GM21367 (cell line): ENCODE measurements at regions not wholly inside any gene's neighbourhood (a gene's known extent, or its start where the extent isn't known, plus 50 kb on each side); places are given as distances from the start of the nearest gene placed in this dataset.

ENCODE experiments used
- ATAC-seq: cut with Tn5 transposase; IDR thresholded peaks from one replicate; pipeline ENCODE4 v1.9.1; 2021; ENCODE audit not compliant: unreplicated experiment

DNA sequence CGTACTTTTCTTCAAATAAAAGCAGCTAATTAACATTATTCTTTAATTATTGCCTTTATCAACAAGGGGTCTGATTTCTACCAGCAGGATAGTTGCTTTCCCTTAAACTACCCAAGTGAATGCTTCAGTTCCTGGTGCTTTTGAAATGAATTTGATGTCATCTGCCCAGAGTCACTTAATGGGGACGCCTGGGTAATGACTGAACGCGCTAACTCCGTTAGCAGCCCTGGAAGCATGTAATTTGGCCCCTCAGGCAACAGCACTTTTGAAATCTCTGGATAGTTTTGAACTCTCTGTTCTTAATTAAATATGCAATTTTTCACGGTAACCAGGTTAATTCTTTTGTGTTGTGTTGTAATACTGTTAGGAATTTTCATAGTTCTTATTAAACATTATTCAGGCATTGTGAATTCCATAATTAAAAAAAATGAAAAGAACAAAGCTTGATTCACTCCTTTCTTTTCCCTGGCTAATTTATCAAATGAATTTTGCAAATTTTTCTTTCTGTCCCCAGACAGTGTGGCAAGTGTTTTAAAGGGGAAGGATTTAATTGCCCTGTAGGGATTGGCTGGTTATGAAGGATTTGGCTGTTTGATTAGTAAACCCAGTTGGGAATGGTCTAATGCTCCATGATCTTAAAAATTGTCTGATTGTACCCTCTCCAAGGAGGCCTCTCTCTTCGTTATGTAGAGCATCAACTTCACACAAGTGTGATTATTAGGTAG, 137.5 kb upstream of the MYL2 start:
- ATAC-seq, result no peak

DNA sequence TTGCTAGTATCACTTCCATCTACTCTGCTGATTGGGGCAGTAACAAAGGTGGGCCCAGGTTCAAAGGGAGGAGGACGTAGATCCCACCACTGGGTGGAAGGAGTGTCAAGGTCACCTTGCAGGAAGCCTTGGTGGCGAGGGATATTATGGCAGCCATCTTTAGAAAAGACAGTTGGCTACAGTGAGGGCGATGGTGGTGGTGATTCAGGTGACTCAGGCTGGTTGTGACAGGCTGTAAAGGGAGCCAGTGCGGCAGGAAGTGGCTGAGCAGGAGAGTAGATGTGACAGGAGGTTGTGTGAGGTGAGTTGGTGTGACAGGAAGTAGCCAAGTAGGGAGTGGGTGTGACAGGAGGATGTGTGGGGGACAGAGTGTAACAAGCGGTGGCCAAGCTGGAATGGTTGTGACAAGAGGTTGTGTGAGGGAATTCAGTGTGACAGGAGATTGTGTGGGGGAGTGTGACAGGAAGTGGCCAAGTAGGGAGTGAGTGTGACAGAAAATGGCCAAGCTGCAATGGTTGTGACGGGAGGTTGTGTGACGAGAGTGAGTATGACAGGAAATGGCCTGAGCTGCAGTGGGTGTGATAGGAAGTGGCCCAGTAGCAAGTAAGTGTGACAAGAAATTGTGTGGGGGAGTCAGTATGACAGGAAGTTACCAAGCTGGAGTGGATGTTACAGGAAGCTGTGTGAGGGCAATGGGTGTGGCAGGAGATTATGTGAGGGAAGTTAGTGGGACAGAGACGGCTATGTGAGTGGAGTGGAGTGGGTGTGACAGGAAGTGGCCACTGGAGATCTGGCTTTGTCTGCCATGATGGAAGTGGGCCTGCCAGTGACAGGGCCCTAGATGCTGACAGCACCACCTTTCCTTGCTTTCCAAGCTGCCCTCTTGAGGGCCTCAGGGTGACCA, 136.5 kb upstream of the MYL2 start:
- peak; percentile 47 for ATAC-seq

DNA sequence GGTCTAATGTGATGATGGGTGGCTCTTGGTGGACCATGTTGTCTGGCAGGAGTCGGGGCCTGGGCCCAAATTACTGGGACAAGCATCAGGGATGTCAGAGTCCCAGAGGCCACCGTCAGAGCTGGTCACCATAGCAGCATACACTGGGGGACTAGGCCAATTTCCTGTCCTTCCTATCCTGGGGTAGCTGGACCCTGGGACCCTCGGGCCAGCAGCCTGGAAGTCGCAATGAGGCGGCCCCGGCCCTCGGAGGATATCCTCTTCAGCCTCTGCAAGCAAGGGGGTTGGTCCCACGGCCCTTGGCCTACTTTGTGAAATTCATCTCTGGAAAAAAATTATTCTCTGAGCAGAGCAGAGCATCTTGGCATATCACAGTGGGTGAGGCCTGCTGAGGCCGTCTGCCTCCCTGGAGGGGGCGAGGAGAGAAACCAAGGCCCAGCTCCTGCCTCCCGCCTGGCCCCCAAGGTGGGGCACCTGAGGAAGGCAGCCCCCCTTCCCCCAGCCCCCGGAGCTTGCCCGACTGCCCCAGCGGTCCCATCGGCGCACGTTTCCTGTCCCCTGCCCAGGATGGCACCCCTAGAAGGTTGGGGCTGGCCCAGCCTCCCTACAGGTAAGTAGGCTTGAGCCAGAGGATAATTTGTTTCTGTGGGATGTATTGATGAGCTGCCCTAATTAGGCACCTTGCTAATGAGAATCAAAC, 135.0 kb upstream of the MYL2 start:
- no peak for ATAC-seq

DNA sequence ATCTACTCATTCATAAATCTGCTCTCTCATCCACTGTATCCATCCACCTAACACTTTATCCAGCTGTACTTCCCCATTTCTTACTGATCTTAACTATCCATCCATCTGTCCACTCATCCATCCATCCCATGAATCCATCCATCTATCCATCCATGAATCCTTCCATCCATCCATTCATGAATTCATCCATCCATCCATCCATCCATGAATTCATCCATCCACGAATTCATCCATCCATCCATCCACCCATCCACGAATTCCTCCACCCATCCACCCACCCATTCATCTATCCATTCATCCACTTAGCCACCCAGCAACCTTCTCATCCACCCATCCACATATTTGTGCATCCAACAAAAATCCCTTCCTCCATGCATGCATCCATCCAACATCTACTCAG, 128.6 kb upstream of the MYL2 start:
- ATAC-seq, result no peak

DNA sequence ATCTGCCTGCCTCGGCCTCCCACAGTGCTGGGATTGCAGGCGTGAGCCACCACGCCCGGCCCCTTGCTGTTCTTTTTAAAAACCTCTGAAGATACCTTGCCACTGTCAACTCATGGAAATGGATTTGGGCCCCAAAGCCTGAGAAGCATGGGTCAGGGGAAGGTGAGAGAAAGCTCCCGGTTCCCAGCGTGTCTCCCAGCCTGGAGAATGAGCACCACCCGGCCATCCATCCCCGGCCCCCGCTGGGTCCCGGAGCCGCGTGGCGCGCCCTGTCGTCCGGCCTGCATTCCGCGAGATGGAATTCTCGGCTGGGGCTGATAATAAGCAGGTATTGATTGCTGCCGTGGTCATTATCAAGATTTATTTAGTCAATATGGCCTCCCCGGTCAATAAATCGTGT, 126.5 kb upstream of the MYL2 start:
- no peak for ATAC-seq

DNA sequence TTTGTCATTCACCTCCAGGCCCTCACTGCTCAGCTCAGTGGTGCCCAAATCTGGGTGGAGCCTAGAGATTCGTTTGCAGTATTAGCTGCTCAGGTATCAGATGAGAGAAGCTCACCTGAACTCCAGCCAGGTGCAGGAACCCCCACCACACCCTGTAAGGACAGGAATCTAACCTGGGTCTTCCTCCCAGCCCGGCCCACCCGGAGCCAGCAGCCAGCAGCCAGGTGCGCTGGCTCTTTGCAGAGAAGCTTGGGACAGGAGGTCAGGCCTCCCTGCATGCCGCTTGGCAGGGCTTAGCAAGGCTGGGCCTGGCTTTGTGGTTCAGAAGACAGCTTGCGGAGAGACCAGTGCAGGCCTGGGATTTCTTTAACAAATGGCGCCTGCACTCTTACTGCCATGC, 125.6 kb upstream of the MYL2 start:
- no peak for ATAC-seq

DNA sequence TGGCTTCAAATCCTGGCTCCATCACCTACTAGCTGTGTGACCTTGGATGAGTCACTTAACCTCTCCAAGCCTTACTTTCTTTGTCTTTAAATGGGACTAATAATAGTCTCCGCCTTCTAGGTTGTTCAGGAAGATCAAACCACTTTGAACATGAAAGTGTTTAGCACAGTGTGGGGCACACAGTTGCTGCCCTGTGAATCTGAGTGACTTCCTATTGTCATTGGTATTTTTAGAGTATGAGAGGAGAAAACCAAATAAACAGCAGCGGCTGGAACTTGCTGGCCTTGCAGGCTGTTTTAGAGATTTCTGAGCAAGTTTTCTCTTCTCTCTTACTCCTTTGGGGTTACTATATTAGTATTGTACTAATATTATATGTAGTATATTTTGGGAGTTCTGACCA, 120.7 kb upstream of the MYL2 start:
- ATAC-seq, result no peak

DNA sequence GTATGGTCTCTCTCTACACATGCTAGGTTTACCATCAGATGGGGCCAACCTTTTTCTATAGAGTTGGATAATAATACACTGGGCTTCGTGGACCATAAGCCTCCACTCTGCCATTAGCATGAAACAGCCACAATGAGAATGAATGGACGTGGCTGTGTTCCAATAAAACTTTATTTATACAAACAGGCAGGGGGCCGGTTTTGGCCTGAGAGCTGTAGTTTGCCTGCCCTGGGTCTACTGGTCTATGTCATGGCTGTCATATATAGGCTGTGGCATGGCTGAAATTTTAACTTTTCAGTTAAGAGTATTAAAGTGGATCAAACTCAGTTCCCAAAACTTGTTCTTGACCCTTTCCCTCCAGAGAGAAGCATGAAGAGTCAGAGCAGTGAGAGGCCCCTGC, 120.3 kb upstream of the MYL2 start:
- no peak for ATAC-seq

DNA sequence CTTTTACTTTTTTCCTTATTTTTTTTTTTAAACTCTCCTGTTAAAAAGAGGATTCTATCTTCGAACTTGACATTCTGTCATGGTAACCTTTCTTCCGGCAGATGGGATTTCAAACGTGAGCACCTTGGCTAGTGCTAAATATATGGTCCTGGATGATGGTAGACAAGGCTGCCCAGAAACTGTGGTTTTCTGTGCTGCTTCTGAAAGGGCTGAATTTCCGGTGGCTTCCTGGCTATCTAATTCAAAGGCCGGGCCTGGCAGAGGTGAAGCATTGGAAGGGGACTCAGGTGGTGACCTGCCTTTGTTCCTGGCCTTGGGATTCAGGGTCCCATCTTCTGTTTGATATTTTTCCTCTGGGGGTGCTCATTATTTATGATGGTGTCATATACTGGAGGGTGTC, 118.6 kb upstream of the MYL2 start:
- no peak for ATAC-seq

DNA sequence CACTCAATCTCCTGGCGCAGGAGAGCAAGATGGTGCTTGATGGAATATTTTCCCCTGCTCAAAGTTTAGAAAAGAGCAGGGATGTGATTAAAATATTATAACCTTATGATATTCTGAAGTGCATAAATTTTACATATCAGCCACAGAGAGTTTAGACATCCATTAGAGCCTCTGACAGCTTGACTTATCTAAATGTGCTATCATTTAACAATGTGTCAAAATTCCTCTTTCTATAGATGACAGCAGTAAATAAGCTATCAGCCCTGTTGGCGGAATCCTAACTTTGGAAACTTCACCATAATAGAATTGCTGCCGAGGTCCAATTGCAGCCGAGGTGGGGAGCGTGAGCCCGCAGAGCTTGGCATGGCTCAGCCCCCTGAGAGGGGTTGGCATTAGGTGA, 117.7 kb upstream of the MYL2 start:
- ATAC-seq, result no peak

DNA sequence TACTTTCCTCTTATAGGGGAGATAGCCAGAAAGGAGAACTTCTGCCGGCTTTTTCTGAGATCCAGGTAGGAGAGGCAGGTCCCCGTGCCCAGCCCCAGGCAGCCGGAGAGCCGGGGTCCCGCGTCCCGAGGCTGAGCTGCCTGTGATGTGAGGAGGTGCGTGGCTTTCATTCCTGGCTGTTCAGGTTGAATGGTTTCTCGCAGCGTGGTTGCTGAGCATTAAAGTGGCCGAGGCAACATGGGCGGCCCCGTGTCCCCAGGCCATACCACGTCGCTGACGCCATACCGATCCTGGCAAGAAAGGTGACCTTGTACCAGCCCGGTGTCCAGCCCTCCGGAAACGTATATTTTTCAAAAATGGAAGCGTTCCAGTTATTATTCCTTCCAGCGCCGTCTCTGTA, 116.7 kb upstream of the MYL2 start:
- ATAC-seq, result no peak

DNA sequence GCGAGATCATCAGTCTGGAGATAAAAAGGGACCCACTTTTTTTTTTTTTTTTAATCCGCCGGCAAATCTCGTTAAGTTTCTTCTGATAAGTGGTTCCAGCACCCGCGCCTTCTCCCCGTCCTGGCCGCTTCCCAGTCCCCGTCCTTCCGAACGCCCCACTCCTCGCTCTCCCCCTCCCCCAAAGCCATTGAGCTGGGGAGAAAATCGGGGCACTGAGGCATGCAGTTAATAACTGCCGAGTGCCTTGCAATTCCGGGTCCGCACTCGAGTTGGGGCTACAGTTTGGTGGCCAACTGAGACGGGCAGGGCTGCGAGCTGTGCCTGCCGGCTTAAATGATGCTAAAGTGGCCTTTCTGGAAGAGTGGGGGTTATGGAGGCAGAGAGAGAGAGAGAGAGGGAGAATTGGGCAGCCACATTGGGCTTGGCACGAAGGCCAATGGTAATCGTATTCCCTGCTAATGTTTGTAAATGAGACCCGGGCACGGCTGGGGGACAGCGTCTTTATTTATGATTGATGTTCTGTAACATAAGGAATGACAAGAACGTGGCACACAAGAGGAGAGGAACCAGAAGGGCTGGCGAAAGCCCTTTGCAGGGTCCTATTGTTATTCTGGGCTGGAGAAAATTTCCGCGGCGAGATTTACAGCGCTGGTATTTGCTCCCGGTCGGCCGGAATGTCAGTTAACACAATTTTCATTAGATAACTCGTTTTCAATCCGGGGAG, 115.4 kb upstream of the MYL2 start:
- no peak for ATAC-seq

DNA sequence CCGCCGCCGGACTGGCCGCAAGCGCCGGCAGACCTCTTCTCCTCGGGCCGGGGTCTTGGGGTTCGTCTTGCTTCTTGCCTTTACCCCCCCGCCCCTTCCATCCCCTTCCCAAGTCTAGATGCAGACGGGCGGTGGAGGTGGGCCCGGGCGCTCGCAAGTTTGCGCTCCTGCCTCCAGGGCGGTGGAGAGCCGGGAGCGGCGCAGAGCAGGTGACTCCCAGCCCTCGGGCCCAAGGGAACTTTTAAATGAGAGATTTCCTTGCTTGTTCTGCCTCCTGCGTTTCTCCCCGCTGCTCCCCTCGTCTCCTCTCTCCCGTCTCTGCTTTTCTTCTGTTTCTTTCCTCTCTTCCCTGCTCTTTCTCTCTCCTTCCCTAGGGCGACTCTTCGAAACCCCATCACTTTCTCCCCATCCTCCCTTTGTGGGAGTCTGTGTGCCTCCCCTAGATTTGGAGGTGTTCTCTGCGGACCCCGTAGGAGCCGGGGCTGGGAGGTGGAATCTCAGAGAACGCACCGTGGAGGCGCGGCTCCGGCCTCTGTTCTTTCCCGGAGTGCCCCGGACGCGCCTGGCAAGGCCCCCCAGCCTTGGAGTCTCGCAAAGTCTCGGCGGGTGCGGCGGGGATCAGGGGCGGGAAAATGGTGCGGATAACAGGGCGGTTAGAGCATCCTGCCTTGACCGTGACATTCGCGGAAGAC, 114.7 kb upstream of the MYL2 start:
- no peak for ATAC-seq

DNA sequence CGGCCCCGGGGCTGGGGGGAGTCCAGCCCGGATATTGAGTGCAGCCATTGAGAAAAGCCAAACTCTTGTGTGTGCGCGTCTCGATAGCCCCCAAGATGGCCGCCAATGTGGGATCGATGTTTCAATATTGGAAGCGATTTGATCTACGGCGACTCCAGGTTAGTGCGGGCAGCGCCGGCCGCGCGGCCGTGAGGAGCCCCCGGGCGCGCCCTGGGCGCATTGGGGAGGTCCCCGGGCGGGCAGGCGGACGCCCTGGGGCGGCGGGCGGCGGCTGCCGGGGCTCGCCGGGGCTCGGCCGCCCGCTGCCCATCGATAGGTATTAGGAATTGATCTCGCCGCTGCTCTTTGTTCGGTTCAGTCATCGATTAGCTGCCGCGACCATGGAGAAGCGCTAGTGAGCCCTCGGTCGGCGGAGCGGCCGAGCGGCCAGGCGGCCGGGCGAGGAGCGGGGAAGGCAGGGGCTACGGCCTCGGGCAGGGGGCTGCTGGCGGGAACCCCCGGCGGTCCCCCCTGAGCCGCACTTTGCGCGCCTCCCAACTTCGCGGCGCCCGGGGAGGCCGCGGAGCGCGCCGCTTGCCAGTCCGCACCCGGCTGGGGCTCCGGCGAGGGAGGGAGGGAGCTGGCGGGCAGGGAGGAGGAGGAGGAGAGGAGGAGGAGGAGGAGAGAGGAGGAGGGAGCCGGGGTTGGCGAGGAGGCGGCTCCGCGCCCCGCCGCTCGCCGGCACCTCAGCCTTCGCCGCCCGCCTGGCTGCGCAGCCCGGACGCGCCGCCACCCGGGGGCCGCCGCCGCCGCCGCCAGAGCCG, 113.9 kb upstream of the MYL2 start, which contains the start of gene CUX2:
TSS of gene CUX2 (plus strand) at position 83 of the 803 bp plus-strand sequence.
- ATAC-seq, result no peak

DNA sequence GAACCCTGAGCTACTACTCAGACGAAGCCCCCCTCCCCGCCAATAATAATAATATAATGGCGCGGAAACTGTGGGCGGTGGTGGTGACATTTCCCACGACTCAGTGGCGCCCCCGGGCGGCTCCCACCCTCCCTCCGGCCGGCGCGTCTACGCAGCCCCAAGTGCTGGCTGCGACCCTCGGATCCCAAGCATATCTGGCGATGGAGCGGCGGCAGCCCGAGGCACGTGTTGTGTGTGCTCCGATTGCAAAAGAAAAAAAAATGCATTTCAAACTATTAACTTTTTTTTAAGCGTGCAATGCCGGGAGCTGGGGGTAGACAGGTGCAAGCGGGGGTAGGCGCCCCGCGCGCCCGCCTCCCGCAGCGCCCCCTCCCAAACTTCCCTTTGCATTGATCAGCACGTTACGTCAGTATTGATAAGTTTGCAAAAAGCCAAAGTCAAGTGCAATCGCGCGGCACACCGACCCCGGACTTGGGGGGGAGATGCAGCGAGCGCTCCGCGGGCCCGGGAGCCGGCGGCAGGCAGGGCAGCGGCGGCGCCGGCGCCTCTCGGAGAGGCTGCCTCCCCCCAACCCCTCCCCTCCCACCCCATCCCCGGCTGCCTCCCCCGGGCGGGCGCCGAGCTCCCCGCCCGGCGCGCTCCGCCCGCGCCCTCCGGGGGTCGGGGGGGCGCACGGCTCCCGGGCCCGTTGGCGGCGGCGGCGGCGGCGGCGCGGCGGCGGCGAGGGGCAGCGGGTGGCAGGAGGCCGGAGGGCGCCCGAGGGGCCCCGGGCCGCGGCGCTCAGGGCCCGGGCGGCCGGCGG, 113.1 kb upstream of the MYL2 start:
- no peak for ATAC-seq

DNA sequence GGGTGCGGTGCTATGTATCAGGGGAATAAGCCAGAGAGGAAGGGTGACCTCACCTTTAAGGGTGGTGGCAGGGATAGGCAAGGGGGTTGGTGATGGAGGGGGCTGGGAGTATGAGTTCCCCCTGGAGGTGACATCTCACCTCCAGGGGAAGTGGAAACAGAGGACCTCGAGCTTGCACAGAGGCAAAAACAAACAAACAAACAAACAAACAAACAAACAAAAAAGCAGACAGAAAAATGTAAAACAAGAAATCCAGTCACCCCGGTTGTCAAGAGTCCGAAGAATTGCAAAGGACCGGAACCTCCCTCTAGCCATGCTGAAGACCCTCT, 112.2 kb upstream of the MYL2 start:
- no peak for ATAC-seq

DNA sequence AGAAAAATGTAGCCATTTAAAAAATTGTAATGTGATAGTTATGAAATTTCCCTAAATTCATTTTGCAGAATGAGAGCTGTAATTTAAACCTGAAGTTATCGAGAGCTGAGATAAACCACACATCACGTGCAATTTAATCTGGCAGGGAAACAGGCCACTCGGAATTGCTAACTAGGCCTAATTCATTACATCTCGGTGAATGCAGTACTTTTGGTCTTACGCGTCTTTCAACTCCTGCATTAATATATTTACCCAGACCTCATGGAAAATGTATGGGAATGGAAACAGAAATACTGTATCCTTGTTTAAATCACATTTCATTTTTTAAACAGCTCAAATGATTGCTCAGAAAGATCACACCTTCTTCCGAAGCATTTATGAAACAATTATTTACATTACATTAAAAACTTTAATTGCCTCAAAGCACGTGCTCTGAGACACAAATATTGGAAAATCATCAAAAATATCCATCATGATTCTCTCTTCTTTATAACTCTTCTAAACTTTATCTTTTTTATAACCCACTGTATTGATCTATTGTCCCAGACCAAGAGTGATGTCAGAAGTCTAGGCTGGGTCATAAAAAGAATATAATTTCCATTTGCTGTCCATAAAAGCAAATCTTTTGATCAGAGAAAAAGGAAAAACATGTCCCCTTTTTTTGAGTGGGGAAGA, 111.7 kb upstream of the MYL2 start:
- no peak for ATAC-seq

DNA sequence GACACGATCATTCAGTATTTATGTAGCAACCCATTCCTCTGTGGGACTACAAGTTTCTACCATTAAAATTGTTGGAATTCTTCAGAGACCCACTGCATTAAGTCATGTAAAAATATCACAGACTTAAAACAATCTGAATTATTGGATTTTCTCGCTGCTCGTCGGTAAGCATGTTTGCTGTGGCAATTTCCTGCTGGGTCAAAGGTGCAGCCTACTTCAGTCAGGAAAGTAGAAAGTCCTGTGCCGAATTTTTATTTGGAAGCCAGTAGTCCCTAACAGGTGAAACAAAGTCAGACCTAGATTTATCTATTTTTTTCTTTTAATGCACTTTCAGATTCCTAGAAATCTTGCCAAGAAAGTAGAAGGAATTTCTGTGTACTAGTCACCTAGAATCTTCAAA, 110.4 kb upstream of the MYL2 start:
- ATAC-seq, result no peak
